A549 (cell line): ENCODE measurements at regions not wholly inside any gene's neighbourhood (a gene's known extent, or its start where the extent isn't known, plus 50 kb on each side); places are given as distances from the start of the nearest gene placed in this dataset.
"Not testable (repeated sequence)": the region's sequence is repeated elsewhere in the genome, so short reads cannot be mapped to it uniquely, and the experiment has no call there.

ENCODE experiments used
- ATAC-seq, 2 experiments: fragments of 200-7000 bp in 1 of 2; fragments of >200 bp in 1 of 2; cut with Nextera tagmentation in 1 of 2; cut with Tn5 transposase in 1 of 2; 3 replicates each; pipeline versions ENCODE4 v1.8.0 to v1.9.1; 2018 to 2020; ENCODE audit warnings: mild to moderate bottlenecking in 1 of 2, moderate library complexity in 1 of 2
- CTCF ChIA-PET: fragments of 300-600 bp; sonication (Branson Sonifier 250); formaldehyde crosslinking; extraction: SDS; loops from one replicate; lab custom pipeline; 2021; ENCODE audit warnings: antibody characterized with exemption, inconsistent platforms; lab: Yijun Ruan, JAX
- POLR2A ChIA-PET: fragments of 350-600 bp; formaldehyde crosslinking; extraction: SDS; loops from one replicate; lab custom pipeline; 2021; ENCODE audit warnings: antibody characterized with exemption, inconsistent platforms; lab: Yijun Ruan, JAX
- DNase-seq, 2 experiments: peaks; one replicate each; pipeline versions ENCODE4 v3.0.0 to v3.0.0-alpha.2; 2011 to 2016; ENCODE audit warnings: low read depth in 1 of 2, low spot score in 1 of 2
- FAIRE-seq: peaks from 2 replicates; lab custom pipeline; 2011; peaks lifted over from hg19 to GRCh38; lab: Jason Lieb, UNC
- H3K27ac ChIP-seq, 2 experiments: fragments of >200 bp; sonication (Bioruptor Twin); formaldehyde crosslinking; 3 replicates each; pipeline ENCODE4 v1.5.1; 2016 to 2017
- H3K4me1 ChIP-seq: fragments of >200 bp; sonication (Bioruptor Twin); formaldehyde crosslinking; 3 replicates; pipeline ENCODE4 v1.6.1; 2016
- H3K4me2 ChIP-seq: fragments of >200 bp; sonication (Bioruptor Twin); formaldehyde crosslinking; 3 replicates; pipeline ENCODE4 v1.6.1; 2016
- H3K4me3 ChIP-seq: fragments of >200 bp; sonication (Bioruptor Twin); formaldehyde crosslinking; 3 replicates; pipeline ENCODE4 v1.5.1; 2016
- H3K9me3 ChIP-seq: fragments of >200 bp; sonication (Bioruptor Twin); formaldehyde crosslinking; 3 replicates; pipeline ENCODE4 v1.6.1; 2016
- ATOH8 ChIP-seq: fragments of 250-450 bp; sonication (Bioruptor Pico); IDR thresholded peaks from 2 replicates; pipeline ENCODE4 v1.5.0; 2020; ENCODE audit warnings: low read depth, mild to moderate bottlenecking, moderate library complexity
- BHLHE40 ChIP-seq: IDR thresholded peaks from 2 replicates; pipeline ENCODE4 v1.6.1; 2012; ENCODE audit warnings: low read depth, low read length, inconsistent platforms
- CBX2 ChIP-seq: fragments of 200-600 bp; sonication (generic); IDR thresholded peaks from 2 replicates; pipeline ENCODE4 v1.6.1; 2016; ENCODE audit warnings: low read depth, mild to moderate bottlenecking, borderline replicate concordance
- CHD4 ChIP-seq: fragments of 200-600 bp; sonication (generic); IDR thresholded peaks from 2 replicates; pipeline ENCODE4 v1.6.1; 2016; ENCODE audit warnings: antibody characterized with exemption, mild to moderate bottlenecking, borderline replicate concordance
- CTCF ChIP-seq: fragments of >200 bp; sonication (Bioruptor Twin); formaldehyde crosslinking; IDR thresholded peaks from 3 replicates; pipeline ENCODE4 v1.5.1; 2016
- EHMT2 ChIP-seq: fragments of 200-600 bp; sonication (generic); IDR thresholded peaks from 2 replicates; pipeline ENCODE4 v1.6.1; 2016; ENCODE audit warnings: antibody characterized with exemption, low read depth, mild to moderate bottlenecking, moderate library complexity
- ELK1 ChIP-seq: fragments of 150-350 bp; IDR thresholded peaks from 2 replicates; pipeline ENCODE4 v1.6.1; 2014; ENCODE audit warnings: low read depth, mild to moderate bottlenecking, low read length
- EP300 ChIP-seq, 2 experiments: fragments of >200 bp; sonication (Bioruptor Twin); formaldehyde crosslinking; IDR thresholded peaks; 2 replicates in 1 of 2; 3 replicates in 1 of 2; pipeline ENCODE4 v1.6.1; 2016 to 2017
- FOXS1 ChIP-seq: fragments of 250-450 bp; sonication (Bioruptor Pico); IDR thresholded peaks from 2 replicates; pipeline ENCODE4 v1.5.0; 2020; ENCODE audit warnings: mild to moderate bottlenecking, moderate library complexity
- GATA3 ChIP-seq: IDR thresholded peaks from 2 replicates; pipeline ENCODE4 v1.6.1; 2012; ENCODE audit warnings: borderline replicate concordance
- HMGXB4 ChIP-seq: fragments of 250-450 bp; sonication (Bioruptor Pico); IDR thresholded peaks from 2 replicates; pipeline ENCODE4 v1.5.0; 2021; ENCODE audit warnings: mild to moderate bottlenecking, moderate library complexity, borderline replicate concordance
- HOXB13 ChIP-seq: fragments of 250-450 bp; sonication (Bioruptor Pico); IDR thresholded peaks from 2 replicates; pipeline ENCODE4 v1.5.0; 2020; ENCODE audit warnings: low read depth, mild to moderate bottlenecking, moderate library complexity
- JUN ChIP-seq, 2 experiments: fragments of >200 bp; sonication (Bioruptor Twin); formaldehyde crosslinking; IDR thresholded peaks; 2 replicates in 1 of 2; 3 replicates in 1 of 2; pipeline ENCODE4 v1.6.1; 2016 to 2017
- MYC ChIP-seq: IDR thresholded peaks from 2 replicates; pipeline ENCODE4 v1.6.1; 2012; ENCODE audit warnings: mild to moderate bottlenecking, inconsistent platforms, low read length, improper control_type of control experiment, borderline replicate concordance
- NFE2L2 ChIP-seq: fragments of 150-350 bp; conservative IDR thresholded peaks from 2 replicates; pipeline ENCODE4 v1.6.1; 2014; ENCODE audit warnings: low read length
- POLR2A ChIP-seq: IDR thresholded peaks from 2 replicates; pipeline ENCODE4 v1.6.1; 2012; ENCODE audit warnings: mild to moderate bottlenecking, low read length
- RAD21 ChIP-seq, 2 experiments: fragments of >200 bp in 1 of 2; sonication (Bioruptor Twin) in 1 of 2; formaldehyde crosslinking in 1 of 2; IDR thresholded peaks in 1 of 2; conservative IDR thresholded peaks in 1 of 2; 2 replicates in 1 of 2; 3 replicates in 1 of 2; pipeline ENCODE4 v1.6.1; 2012 to 2018; ENCODE audit warnings: inconsistent platforms in 1 of 2
- RCOR1 ChIP-seq: fragments of 150-350 bp; IDR thresholded peaks from 2 replicates; pipeline ENCODE4 v1.6.1; 2014; ENCODE audit warnings: antibody characterized with exemption, low read length, low read depth
- REST ChIP-seq: fragments of 200-600 bp; sonication (generic); IDR thresholded peaks from 2 replicates; pipeline ENCODE4 v1.6.1; 2016; ENCODE audit warnings: antibody characterized with exemption, mild to moderate bottlenecking, moderate library complexity
- RFX5 ChIP-seq: fragments of 450-650 bp; IDR thresholded peaks from 2 replicates; pipeline ENCODE4 v1.7.1; 2014; ENCODE audit warnings: antibody characterized with exemption, mild to moderate bottlenecking, moderate library complexity
- SMC3 ChIP-seq: fragments of >200 bp; sonication (Bioruptor Twin); formaldehyde crosslinking; IDR thresholded peaks from 3 replicates; pipeline ENCODE4 v1.6.1; 2018; ENCODE audit warnings: inconsistent platforms
- SREBF2 ChIP-seq: fragments of 450-650 bp; IDR thresholded peaks from 2 replicates; pipeline ENCODE4 v1.6.1; 2014; ENCODE audit warnings: mild to moderate bottlenecking, moderate library complexity
- TFCP2L1 ChIP-seq: fragments of 250-450 bp; sonication (Bioruptor Pico); IDR thresholded peaks from 2 replicates; pipeline ENCODE4 v1.5.0; 2021; ENCODE audit warnings: mild to moderate bottlenecking
- TP53 ChIP-seq: fragments of 250-450 bp; sonication (Bioruptor Pico); IDR thresholded peaks from 2 replicates; pipeline ENCODE4 v1.5.0; 2021; ENCODE audit warnings: mild to moderate bottlenecking, moderate library complexity
- ZC3H11A ChIP-seq: fragments of 450-650 bp; IDR thresholded peaks from 2 replicates; pipeline ENCODE4 v1.6.1; 2014; ENCODE audit warnings: antibody characterized with exemption, mild to moderate bottlenecking
- WGBS: methylation state at CpG from one replicate; pipeline ENCODE4 v1.1.6; 2017; ENCODE audit errors: missing lambda C conversion rate; 5-methylcytosine and 5-hydroxymethylcytosine counted together

- ATAC-seq: no peak
- DNase-seq: no peak
- Histone ChIP-seq H3K27ac (no peak overlapping the region), H3K9me3 (no peaks in the 10 kb centered on the region), H3K4me2 (no peak overlapping the region), H3K4me1 (no peaks in the 10 kb centered on the region), H3K4me3 (no peak overlapping the region)
- POLR2A ChIA-PET: no interaction called here
- TF ChIP-seq CHD4 (no peak), SMC3 (no peak), EP300 (IDR thresholded peaks at IDR 0.05) (no peak), BHLHE40 (no peak), ZC3H11A (no peak), JUN (IDR thresholded peaks at IDR 0.05) (no peak), MYC (no peak), REST (no peak), TFCP2L1 (CRISPR knock-in tag) (no peak), POLR2A (no peak), FOXS1 (CRISPR knock-in tag) (no peak), NFE2L2 (no peak), ATOH8 (CRISPR knock-in tag) (no peak), ELK1 (no peak), CBX2 (no peak), RFX5 (no peak), RCOR1 (no peak), SREBF2 (no peak), EHMT2 (no peak)
- CTCF ChIA-PET: no interaction called here
- no peak for FAIRE-seq
- 3% methylated on average over 2 of the region's 2 CpGs for WGBS
Measured at GRCh38 chr6:97977084-97977483, 694.1 kb upstream of the MMS22L start.

GRCh38 chr6:97978855-97979271 lies 695.8 kb upstream of the MMS22L start:
- Histone ChIP-seq H3K4me2 (no peak overlapping the region), H3K27ac (no peak overlapping the region)
- FAIRE-seq (no peak), ATAC-seq (peak; percentile 39 to 89; a peak in 4 of 6 replicates), DNase-seq (peak in 1 of 2 experiments; percentile 7)
- CTCF ChIA-PET: no interaction called here
- POLR2A ChIA-PET: no interaction called here
- 0 out of 3 replicates have a peak, but pooled peaks have one; percentile 10 for TF ChIP-seq SMC3
- TF ChIP-seq GATA3: no peak
- TF ChIP-seq HMGXB4: no peak
- TF ChIP-seq TP53 (CRISPR knock-in tag): no peak
- peak in 1 of 2 experiments; percentile 34; a peak in 3 of 5 replicates for TF ChIP-seq RAD21 (conservative IDR thresholded peaks at IDR 0.05 in 1 of 2, IDR thresholded peaks at IDR 0.05 in 1 of 2)
- no peak for TF ChIP-seq HOXB13 (CRISPR knock-in tag)
- 0 out of 3 replicates have a peak, but pooled peaks have one; percentile 14 for TF ChIP-seq CTCF
- no peak for TF ChIP-seq CHD4
- TF ChIP-seq, all 56 proteins: peak for 3
- H3K4me1 ChIP-seq: no peaks in the 10 kb centered on the region
- 28% methylated on average over 13 of the region's 15 CpGs for WGBS
- H3K4me3 ChIP-seq: no peak overlapping the region
- no peaks in the 10 kb centered on the region for H3K9me3 ChIP-seq

GRCh38 chr6:97979285-97979684 lies 696.3 kb upstream of the MMS22L start:
- FAIRE-seq, H3K4me3 ChIP-seq, H3K27ac ChIP-seq, DNase-seq, H3K4me2 ChIP-seq, H3K4me1 ChIP-seq, CTCF ChIA-PET, H3K9me3 ChIP-seq, POLR2A ChIA-PET: not testable (repeated sequence)
- WGBS: 65% methylated on average over 13 of the region's 16 CpGs
- peak in 1 of 2 experiments; percentile 33; a peak in 2 of 6 replicates for ATAC-seq
